CD4-positive, CD25-positive, alpha-beta regulatory T cell (primary cell): ENCODE measurements at regions not wholly inside any gene's neighbourhood (a gene's known extent, or its start where the extent isn't known, plus 50 kb on each side); places are given as distances from the start of the nearest gene placed in this dataset.
"Not testable (repeated sequence)": the region's sequence is repeated elsewhere in the genome, so short reads cannot be mapped to it uniquely, and the experiment has no call there.

Experiments used
- ATAC-seq, 2 donors: fragments of 150-1000 bp; cut with Tn5 transposase; one replicate each; pipeline ENCODE4 v1.10.0; 2021; ENCODE audit warnings: low read depth in 2 of 2, moderate number of reproducible peaks in 2 of 2, moderate library complexity in 1 of 2
- DNase-seq, 3 donors: peaks; one replicate each; pipeline versions ENCODE4 v3.0.0 to v3.0.0-alpha.2; 2012 to 2022; ENCODE audit warnings: mixed read lengths in 1 of 3
- H3K27ac ChIP-seq: one replicate; pipeline ENCODE4 v1.7.0; 2013; ENCODE audit warnings: mild to moderate bottlenecking, low read length; ENCODE audit not compliant: insufficient read depth, poor library complexity, severe bottlenecking
- H3K27me3 ChIP-seq: one replicate; pipeline ENCODE4 v1.7.0; 2013; ENCODE audit warnings: low read length; ENCODE audit not compliant: control insufficient read depth, insufficient read depth
- H3K36me3 ChIP-seq: one replicate; pipeline ENCODE4 v1.7.0; 2013; ENCODE audit warnings: mild to moderate bottlenecking, low read length, moderate library complexity; ENCODE audit not compliant: control insufficient read depth, insufficient read depth
- H3K4me1 ChIP-seq: 2 replicates; pipeline ENCODE4 v1.7.0; 2013; ENCODE audit warnings: mild to moderate bottlenecking, low read length; ENCODE audit not compliant: insufficient read depth, control insufficient read depth, poor library complexity, severe bottlenecking
- H3K4me3 ChIP-seq: one replicate; pipeline ENCODE4 v1.7.0; 2013; ENCODE audit warnings: low read depth, mild to moderate bottlenecking, low read length, moderate library complexity
- H3K9me3 ChIP-seq, 2 experiments: 1 replicate in 1 of 2; 2 replicates in 1 of 2; pipeline ENCODE4 v1.7.0; 2013; ENCODE audit warnings: low read length in 2 of 2, mild to moderate bottlenecking in 1 of 2, moderate library complexity in 1 of 2; ENCODE audit not compliant: control insufficient read depth in 2 of 2
- H3K27ac Mint-ChIP-seq, 3 donors: one replicate each; pipeline ENCODE4 v1.8.0; 2020 to 2022; ENCODE audit warnings: mild to moderate bottlenecking in 3 of 3, mixed read lengths in 3 of 3, moderate library complexity in 2 of 3
- H3K27me3 Mint-ChIP-seq: one replicate; pipeline ENCODE4 v1.8.0; 2022; ENCODE audit warnings: mild to moderate bottlenecking, mixed read lengths
- H3K36me3 Mint-ChIP-seq: one replicate; pipeline ENCODE4 v1.8.0; 2020; ENCODE audit warnings: mixed read lengths
- H3K4me1 Mint-ChIP-seq, 4 donors: one replicate each; pipeline ENCODE4 v1.8.0; 2020 to 2022; ENCODE audit warnings: mixed read lengths in 4 of 4, mild to moderate bottlenecking in 1 of 4
- H3K4me3 Mint-ChIP-seq, 4 donors: one replicate each; pipeline ENCODE4 v1.8.0; 2020 to 2022; ENCODE audit warnings: mild to moderate bottlenecking in 4 of 4, mixed read lengths in 4 of 4, moderate library complexity in 3 of 4
- H3K9me3 Mint-ChIP-seq, 7 donors: one replicate each; pipeline ENCODE4 v1.8.0; 2020 to 2022; ENCODE audit warnings: mixed read lengths in 7 of 7, mild to moderate bottlenecking in 3 of 7, moderate library complexity in 2 of 7

GRCh38 chr4:112708772-112709171 is 71.8 kb downstream of the LARP7 start:
- Mint-ChIP-seq H3K27ac (no peak overlapping the region), H3K4me3 (no peak overlapping the region), H3K36me3 (no peaks in the 10 kb centered on the region), H3K27me3 (peaks cover 53% of the 10 kb centered on the region), H3K9me3 (peaks cover 0 to 2% (median 0%) of the 10 kb centered on the region in 7 donors), H3K4me1 (peaks cover 0 to 23% (median 11%) of the 10 kb centered on the region in 4 donors)
- Histone ChIP-seq H3K27ac (no peak overlapping the region), H3K9me3 (no peaks in the 10 kb centered on the region), H3K4me1 (peaks cover 10% of the 10 kb centered on the region), H3K27me3 (peaks cover 38% of the 10 kb centered on the region), H3K36me3 (no peaks in the 10 kb centered on the region), H3K4me3 (no peak overlapping the region)
- no peak for ATAC-seq
- no peak for DNase-seq

DNA sequence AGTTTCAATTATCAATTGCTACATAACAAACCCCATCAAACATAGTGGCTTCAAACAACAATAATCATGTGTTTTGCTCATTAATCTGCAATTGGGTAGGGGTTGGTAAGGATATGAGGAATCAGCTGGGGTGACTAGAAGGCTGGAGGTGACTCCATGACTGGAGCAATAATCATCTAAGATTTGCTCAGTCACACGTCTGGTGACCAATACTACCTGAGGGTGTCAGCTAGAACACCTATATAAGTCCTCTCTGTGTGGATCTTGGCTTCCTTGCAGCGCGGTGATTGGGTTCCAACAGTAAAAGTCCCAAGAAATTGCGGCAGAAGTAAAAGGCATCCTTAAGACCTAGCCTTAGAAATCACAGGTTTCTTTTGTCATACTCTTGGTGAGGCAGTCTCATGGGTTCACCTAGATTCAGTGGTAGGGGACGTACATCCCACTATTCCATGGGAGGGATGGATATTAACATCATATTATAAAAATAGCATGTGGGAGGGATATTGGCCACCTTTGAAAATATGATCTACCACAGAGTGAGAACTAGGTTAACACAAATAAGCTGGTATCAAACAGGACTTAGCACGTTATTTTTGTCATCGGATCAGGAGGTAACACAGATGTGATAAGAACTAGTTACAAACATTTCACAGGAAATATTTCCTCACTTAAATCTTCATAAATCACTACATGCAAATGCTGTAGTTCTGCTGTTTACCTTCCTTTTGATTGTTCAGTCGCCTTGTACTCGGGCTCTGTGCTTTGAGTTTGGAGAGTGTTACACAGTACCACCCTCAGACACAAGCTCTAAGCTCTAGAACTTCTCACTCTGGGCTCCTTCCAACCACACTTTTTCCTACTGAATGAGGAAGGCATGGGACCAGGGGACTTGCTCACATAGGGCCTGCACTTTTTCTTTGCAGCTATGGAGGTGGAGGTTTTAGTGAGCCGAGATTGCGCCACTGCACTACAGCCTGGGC is 78.3 kb downstream of the LARP7 start:
- no peaks in the 10 kb centered on the region for H3K36me3 ChIP-seq
- H3K36me3 Mint-ChIP-seq: no peaks in the 10 kb centered on the region
- no peak overlapping the region for H3K27ac Mint-ChIP-seq
- H3K4me1 ChIP-seq: no peaks in the 10 kb centered on the region
- no peak overlapping the region for H3K27ac ChIP-seq
- DNase-seq: no peak
- no peaks in the 10 kb centered on the region for H3K4me1 Mint-ChIP-seq
- H3K4me3 ChIP-seq: no peak overlapping the region
- H3K27me3 Mint-ChIP-seq: peaks cover 30% of the 10 kb centered on the region
- no peak for ATAC-seq
- peaks cover 0 to 2% (median 0%) of the 10 kb centered on the region in 7 donors for H3K9me3 Mint-ChIP-seq
- no peaks in the 10 kb centered on the region for H3K9me3 ChIP-seq
- H3K27me3 ChIP-seq: peaks cover under 1% of the 10 kb centered on the region
- H3K4me3 Mint-ChIP-seq: no peak overlapping the region

- no peak for DNase-seq
- Mint-ChIP-seq H3K4me1 (no peaks in the 10 kb centered on the region), H3K27me3 (peaks cover 30% of the 10 kb centered on the region), H3K9me3 (peaks cover 0 to 2% (median 0%) of the 10 kb centered on the region in 7 donors), H3K27ac (no peak overlapping the region), H3K36me3 (no peaks in the 10 kb centered on the region), H3K4me3 (no peak overlapping the region)
- Histone ChIP-seq H3K4me1 (no peaks in the 10 kb centered on the region), H3K4me3 (no peak overlapping the region), H3K36me3 (no peaks in the 10 kb centered on the region), H3K27me3 (no peaks in the 10 kb centered on the region), H3K27ac (no peak overlapping the region), H3K9me3 (no peaks in the 10 kb centered on the region)
- ATAC-seq: no peak
Observed at GRCh38 chr4:112717856-112718255, 80.9 kb downstream of the LARP7 start.

GRCh38 chr4:112721627-112722026 is 84.7 kb downstream of the LARP7 start:
- no peaks in the 10 kb centered on the region for H3K9me3 Mint-ChIP-seq
- peaks cover 15% of the 10 kb centered on the region for H3K27me3 Mint-ChIP-seq
- Histone ChIP-seq H3K9me3 (no peaks in the 10 kb centered on the region), H3K36me3 (no peaks in the 10 kb centered on the region), H3K4me1 (no peaks in the 10 kb centered on the region), H3K27me3 (no peaks in the 10 kb centered on the region), H3K4me3 (no peak overlapping the region), H3K27ac (no peak overlapping the region)
- no peak for ATAC-seq
- H3K4me1 Mint-ChIP-seq: no peaks in the 10 kb centered on the region
- no peak for DNase-seq
- no peak overlapping the region for H3K27ac Mint-ChIP-seq
- H3K4me3 Mint-ChIP-seq: no peak overlapping the region
- H3K36me3 Mint-ChIP-seq: no peaks in the 10 kb centered on the region

DNA sequence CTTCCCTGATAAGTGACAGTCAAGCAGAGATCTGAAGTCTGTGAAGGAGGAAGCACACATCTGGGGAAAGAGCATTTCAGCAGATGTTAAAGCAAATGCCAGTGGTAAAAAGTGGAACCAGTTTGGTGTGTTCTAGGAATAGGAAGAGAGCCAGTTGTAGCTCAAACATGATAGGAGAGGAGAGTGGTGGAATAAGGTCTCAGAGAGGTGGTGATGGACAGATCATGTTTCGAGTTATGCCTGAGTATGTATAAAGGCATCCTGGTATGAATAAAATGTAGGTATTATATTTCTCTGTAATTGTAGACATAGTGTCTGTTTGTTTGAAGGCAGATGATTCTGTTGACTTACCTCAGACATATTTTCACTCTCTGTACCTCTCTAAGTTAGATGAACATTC is 89.1 kb downstream of the LARP7 start:
- H3K9me3 Mint-ChIP-seq: no peaks in the 10 kb centered on the region
- H3K36me3 Mint-ChIP-seq: no peaks in the 10 kb centered on the region
- no peaks in the 10 kb centered on the region for H3K27me3 Mint-ChIP-seq
- H3K4me1 Mint-ChIP-seq: no peaks in the 10 kb centered on the region
- no peak overlapping the region for H3K27ac ChIP-seq
- ATAC-seq (no peak), DNase-seq (no peak)
- no peaks in the 10 kb centered on the region for H3K9me3 ChIP-seq
- no peak overlapping the region for H3K4me3 ChIP-seq
- no peaks in the 10 kb centered on the region for H3K4me1 ChIP-seq
- no peaks in the 10 kb centered on the region for H3K27me3 ChIP-seq
- no peaks in the 10 kb centered on the region for H3K36me3 ChIP-seq
- H3K4me3 Mint-ChIP-seq: no peak overlapping the region
- H3K27ac Mint-ChIP-seq: no peak overlapping the region

DNA sequence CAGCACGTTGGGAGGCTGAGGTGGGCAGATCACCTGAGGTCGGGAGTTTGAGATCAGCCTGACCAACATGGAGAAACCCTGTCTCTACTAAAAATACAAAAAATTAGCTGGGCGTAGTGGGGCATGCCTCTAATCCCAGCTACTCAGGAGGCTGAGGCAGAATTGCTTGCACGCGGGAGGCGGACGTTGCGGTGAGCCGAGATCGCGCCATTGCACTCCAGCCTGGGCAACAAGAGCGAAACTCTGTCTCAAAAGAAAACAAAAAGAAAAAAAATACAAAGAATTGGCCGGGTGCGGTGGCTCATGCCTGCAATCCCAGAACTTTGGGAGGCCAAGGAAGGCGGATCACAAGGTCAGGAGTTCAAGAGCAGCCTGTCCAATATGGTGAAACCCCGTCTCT is 90.8 kb downstream of the LARP7 start:
- H3K27ac Mint-ChIP-seq, H3K4me3 Mint-ChIP-seq, ATAC-seq, H3K27ac ChIP-seq, H3K9me3 ChIP-seq, H3K4me1 ChIP-seq, H3K36me3 ChIP-seq, H3K4me1 Mint-ChIP-seq, H3K4me3 ChIP-seq, H3K9me3 Mint-ChIP-seq, H3K27me3 ChIP-seq, H3K36me3 Mint-ChIP-seq, DNase-seq, H3K27me3 Mint-ChIP-seq: not testable (repeated sequence)

GRCh38 chr4:112731715-112732114 is 94.8 kb downstream of the LARP7 start:
- H3K27ac Mint-ChIP-seq: no peak overlapping the region
- no peak overlapping the region for H3K4me3 Mint-ChIP-seq
- H3K27me3 Mint-ChIP-seq: peaks cover 4% of the 10 kb centered on the region
- H3K36me3 Mint-ChIP-seq: no peaks in the 10 kb centered on the region
- H3K9me3 ChIP-seq: no peaks in the 10 kb centered on the region
- no peaks in the 10 kb centered on the region for H3K9me3 Mint-ChIP-seq
- H3K4me1 Mint-ChIP-seq: peaks cover 0 to 12% (median 5%) of the 10 kb centered on the region in 4 donors
- H3K4me3 ChIP-seq: no peak overlapping the region
- DNase-seq (no peak), ATAC-seq (no peak)
- H3K36me3 ChIP-seq: no peaks in the 10 kb centered on the region
- H3K27ac ChIP-seq: no peak overlapping the region
- no peaks in the 10 kb centered on the region for H3K4me1 ChIP-seq
- no peaks in the 10 kb centered on the region for H3K27me3 ChIP-seq

DNA sequence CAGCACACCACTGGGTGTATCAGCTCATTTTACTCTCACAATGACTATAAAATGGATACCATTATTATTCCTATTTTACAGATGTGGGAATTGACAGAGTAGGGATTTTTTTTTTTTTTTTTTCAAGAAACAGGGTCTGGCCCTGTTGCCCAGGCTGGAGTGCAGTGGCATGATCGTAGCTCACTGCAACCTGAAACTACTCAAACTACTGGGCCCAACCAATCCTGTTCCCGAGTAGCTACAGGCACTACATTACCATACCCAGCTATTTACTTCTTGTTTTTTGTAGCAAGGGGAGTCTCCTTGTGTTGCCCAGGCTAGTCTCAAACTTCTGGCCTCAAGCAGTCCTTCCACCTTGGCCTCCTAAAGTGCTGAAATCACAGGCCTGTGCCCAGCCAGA is 95.2 kb downstream of the LARP7 start:
- Mint-ChIP-seq H3K36me3 (no peaks in the 10 kb centered on the region), H3K27ac (no peak overlapping the region), H3K4me1 (peaks cover 0 to 12% (median 5%) of the 10 kb centered on the region in 4 donors), H3K9me3 (no peaks in the 10 kb centered on the region), H3K4me3 (no peak overlapping the region), H3K27me3 (peaks cover 4% of the 10 kb centered on the region)
- no peak for DNase-seq
- ATAC-seq: no peak
- Histone ChIP-seq H3K9me3 (no peaks in the 10 kb centered on the region), H3K27me3 (no peaks in the 10 kb centered on the region), H3K4me1 (no peaks in the 10 kb centered on the region), H3K4me3 (no peak overlapping the region), H3K36me3 (no peaks in the 10 kb centered on the region), H3K27ac (no peak overlapping the region)
